ENCODE measurements at regions not wholly inside any gene's neighbourhood (a gene's known extent, or its start where the extent isn't known, plus 50 kb on each side); places are given as distances from the start of the nearest gene placed in this dataset.

DNA sequence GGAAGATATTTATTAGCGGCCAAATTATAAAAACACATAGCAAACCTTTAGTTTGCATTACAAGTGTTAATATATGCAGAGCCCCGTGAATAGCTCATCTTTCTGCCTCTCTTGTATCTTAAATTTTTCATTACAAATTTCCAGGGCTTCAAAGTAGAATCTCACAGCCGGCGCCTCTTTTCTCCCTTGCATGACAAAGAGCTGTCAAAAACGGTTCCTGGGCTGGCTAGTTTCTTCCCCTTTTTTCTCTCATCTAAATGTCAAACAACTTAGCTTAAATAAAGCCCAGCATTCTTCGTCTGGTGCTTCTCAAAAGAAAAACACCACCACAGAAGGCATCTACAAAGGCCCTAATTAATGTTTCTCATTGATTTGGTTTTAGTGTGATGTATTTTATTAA, 253.0 kb downstream of the INSC start (continued):
- TF ChIP-seq, protein P1, sequence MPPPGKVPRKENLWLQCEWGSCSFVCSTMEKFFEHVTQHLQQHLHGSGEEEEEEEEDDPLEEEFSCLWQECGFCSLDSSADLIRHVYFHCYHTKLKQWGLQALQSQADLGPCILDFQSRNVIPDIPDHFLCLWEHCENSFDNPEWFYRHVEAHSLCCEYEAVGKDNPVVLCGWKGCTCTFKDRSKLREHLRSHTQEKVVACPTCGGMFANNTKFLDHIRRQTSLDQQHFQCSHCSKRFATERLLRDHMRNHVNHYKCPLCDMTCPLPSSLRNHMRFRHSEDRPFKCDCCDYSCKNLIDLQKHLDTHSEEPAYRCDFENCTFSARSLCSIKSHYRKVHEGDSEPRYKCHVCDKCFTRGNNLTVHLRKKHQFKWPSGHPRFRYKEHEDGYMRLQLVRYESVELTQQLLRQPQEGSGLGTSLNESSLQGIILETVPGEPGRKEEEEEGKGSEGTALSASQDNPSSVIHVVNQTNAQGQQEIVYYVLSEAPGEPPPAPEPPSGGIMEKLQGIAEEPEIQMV (tag; conservative IDR thresholded peaks at IDR 0.05; ENCODE audit: low read depth) = no peak
- no peak for TF ChIP-seq MYC (IDR thresholded peaks at IDR 0.05; ENCODE audit: low read depth, low read length)
- no peak for TF ChIP-seq MYC (CRISPR knock-in tag; IDR thresholded peaks at IDR 0.05; ENCODE audit: borderline replicate concordance, low read depth)
- TF ChIP-seq, protein P2, sequence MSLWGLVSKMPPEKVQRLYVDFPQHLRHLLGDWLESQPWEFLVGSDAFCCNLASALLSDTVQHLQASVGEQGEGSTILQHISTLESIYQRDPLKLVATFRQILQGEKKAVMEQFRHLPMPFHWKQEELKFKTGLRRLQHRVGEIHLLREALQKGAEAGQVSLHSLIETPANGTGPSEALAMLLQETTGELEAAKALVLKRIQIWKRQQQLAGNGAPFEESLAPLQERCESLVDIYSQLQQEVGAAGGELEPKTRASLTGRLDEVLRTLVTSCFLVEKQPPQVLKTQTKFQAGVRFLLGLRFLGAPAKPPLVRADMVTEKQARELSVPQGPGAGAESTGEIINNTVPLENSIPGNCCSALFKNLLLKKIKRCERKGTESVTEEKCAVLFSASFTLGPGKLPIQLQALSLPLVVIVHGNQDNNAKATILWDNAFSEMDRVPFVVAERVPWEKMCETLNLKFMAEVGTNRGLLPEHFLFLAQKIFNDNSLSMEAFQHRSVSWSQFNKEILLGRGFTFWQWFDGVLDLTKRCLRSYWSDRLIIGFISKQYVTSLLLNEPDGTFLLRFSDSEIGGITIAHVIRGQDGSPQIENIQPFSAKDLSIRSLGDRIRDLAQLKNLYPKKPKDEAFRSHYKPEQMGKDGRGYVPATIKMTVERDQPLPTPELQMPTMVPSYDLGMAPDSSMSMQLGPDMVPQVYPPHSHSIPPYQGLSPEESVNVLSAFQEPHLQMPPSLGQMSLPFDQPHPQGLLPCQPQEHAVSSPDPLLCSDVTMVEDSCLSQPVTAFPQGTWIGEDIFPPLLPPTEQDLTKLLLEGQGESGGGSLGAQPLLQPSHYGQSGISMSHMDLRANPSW (CRISPR knock-in tag; IDR thresholded peaks at IDR 0.05) = no peak

DNA sequence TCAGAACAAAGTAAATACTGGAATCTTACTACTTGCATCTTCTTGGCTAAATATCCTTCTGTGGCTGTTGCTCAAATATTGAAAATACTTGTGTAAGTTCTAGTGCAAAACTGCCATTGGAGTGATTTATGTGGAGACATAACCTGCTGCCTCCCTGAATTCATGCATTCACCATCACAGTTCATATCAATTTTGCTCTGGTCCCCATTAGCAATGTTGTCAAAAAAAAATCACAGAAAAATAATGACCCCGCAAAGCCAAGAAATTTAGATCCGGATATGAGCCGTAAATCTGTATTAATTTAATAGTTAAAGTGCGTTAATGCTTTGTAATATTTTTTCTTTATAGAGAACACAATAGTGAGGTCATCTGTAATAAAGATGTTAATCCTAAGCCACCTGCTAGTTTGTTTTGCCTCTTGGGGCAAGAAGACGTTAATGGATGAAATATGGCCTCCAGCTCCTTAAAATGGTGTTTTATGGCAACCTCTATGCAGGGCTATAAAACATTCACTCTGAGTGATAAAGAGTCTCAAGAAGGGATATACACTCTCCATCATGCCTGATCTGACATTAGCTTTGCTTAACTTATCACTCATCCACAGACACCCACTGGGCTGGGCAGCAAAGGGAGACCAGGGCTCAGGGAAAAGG, 255.9 kb downstream of the INSC start:
- Histone ChIP-seq H3K79me2 (ENCODE audit: control insufficient read depth, insufficient read depth, low read length) (no peaks in the 10 kb centered on the region), H3K4me2 (ENCODE audit: insufficient read depth, low read length) (no peak overlapping the region), H3K4me3 (no peak overlapping the region), H3K27me3 (ENCODE audit: control insufficient read depth in 2 of 2, insufficient read depth in 2 of 2, low read length in 2 of 2) (no peaks in the 10 kb centered on the region; a peak in 1 of 5 replicates), H3K9ac (ENCODE audit: insufficient read depth in 1 of 2, low read depth in 2 of 2, low read length in 2 of 2) (no peak overlapping the region), H4K20me1 (replicated peaks; ENCODE audit: control insufficient read depth, insufficient read depth, low read length) (no peaks in the 10 kb centered on the region), H3K36me3 (ENCODE audit: control insufficient read depth, insufficient read depth, low read length) (no peaks in the 10 kb centered on the region), H2AFZ (ENCODE audit: low read depth, low read length) (no peak overlapping the region), H3K27ac (ENCODE audit: extremely low read depth, low read depth, low read length) (no peak overlapping the region), H3K9me3 (replicated peaks; ENCODE audit: control insufficient read depth, insufficient read depth, low read depth, low read length) (no peaks in the 10 kb centered on the region), H3K4me1 (replicated peaks in 1 of 2; ENCODE audit: control insufficient read depth in 2 of 2, insufficient read depth in 2 of 2, low read length in 2 of 2) (no peaks in the 10 kb centered on the region), H3K9me1 (ENCODE audit: control insufficient read depth, insufficient read depth, low read length) (no peaks in the 10 kb centered on the region)
- ChIA-PET CTCF (ENCODE audit: low intra/inter-chr PET ratio) (no interaction called here), POLR2A (interaction anchor here (0.7 kb wide), 1 partner anchor 34 kb away, joined by 3 read pairs; no protein-coding TSS in a partner anchor)
- ATAC-seq = no peak
- WGBS (ENCODE audit: insufficient coverage, low coverage, missing lambda C conversion rate) = 0% methylated on average over 5 of the region's 5 CpGs
- TF ChIP-seq ZC3H4 (CRISPR knock-in tag; IDR thresholded peaks at IDR 0.05; ENCODE audit: borderline replicate concordance) (no peak), SIX5 (IDR thresholded peaks at IDR 0.05; ENCODE audit: borderline replicate concordance in 1 of 2, insufficient read depth in 1 of 2, low read depth in 1 of 2, low read length in 2 of 2) (no peak), MCM3 (IDR thresholded peaks at IDR 0.05) (no peak), TAF9B (IDR thresholded peaks at IDR 0.05; ENCODE audit: partially characterized antibody) (no peak), ZNF551 (CRISPR knock-in tag; IDR thresholded peaks at IDR 0.05) (no peak), OTX1 (CRISPR knock-in tag; IDR thresholded peaks at IDR 0.05) (no peak), CBFB (CRISPR knock-in tag; IDR thresholded peaks at IDR 0.05) (no peak)
- TF ChIP-seq, protein P3, sequence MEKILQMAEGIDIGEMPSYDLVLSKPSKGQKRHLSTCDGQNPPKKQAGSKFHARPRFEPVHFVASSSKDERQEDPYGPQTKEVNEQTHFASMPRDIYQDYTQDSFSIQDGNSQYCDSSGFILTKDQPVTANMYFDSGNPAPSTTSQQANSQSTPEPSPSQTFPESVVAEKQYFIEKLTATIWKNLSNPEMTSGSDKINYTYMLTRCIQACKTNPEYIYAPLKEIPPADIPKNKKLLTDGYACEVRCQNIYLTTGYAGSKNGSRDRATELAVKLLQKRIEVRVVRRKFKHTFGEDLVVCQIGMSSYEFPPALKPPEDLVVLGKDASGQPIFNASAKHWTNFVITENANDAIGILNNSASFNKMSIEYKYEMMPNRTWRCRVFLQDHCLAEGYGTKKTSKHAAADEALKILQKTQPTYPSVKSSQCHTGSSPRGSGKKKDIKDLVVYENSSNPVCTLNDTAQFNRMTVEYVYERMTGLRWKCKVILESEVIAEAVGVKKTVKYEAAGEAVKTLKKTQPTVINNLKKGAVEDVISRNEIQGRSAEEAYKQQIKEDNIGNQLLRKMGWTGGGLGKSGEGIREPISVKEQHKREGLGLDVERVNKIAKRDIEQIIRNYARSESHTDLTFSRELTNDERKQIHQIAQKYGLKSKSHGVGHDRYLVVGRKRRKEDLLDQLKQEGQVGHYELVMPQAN (IDR thresholded peaks at IDR 0.05; ENCODE audit: borderline replicate concordance) = no peak
- FAIRE-seq = no peak
- in situ Hi-C loops (cut with MboI) = no loop called here
- BruUV-seq (replicated peaks) = no TSS peak
- DNase-seq (ENCODE audit: extremely low read depth in 1 of 4, low spot score in 3 of 4) = no peak
- intact Hi-C loops (cut with micrococcal nuclease) = no loop called here
